Mesenchymal stem cell (in vitro differentiated cells and primary cell): ENCODE measurements at regions not wholly inside any gene's neighbourhood (a gene's known extent, or its start where the extent isn't known, plus 50 kb on each side); places are given as distances from the start of the nearest gene placed in this dataset.

ENCODE experiments used
- DNase-seq: peaks from one replicate; pipeline ENCODE4 v3.0.0-alpha.2; 2013
- H2AFZ ChIP-seq: one replicate; pipeline ENCODE4 v1.6.1; 2013; ENCODE audit warnings: low read depth, mild to moderate bottlenecking, control low read depth, inconsistent platforms, low read length, moderate library complexity
- H2AK5ac ChIP-seq: 2 replicates; pipeline ENCODE4 v1.6.1; 2013; ENCODE audit warnings: low read length, moderate library complexity, mild to moderate bottlenecking, inconsistent platforms; ENCODE audit not compliant: severe bottlenecking
- H2BK120ac ChIP-seq: one replicate; pipeline ENCODE4 v1.6.1; 2013; ENCODE audit warnings: low read depth, mild to moderate bottlenecking, inconsistent platforms, low read length, moderate library complexity
- H2BK12ac ChIP-seq, 2 experiments: one replicate each; pipeline ENCODE4 v1.6.1; 2013; ENCODE audit warnings: inconsistent platforms in 2 of 2, low read length in 2 of 2, mild to moderate bottlenecking in 2 of 2, moderate library complexity in 2 of 2, control low read depth in 1 of 2
- H2BK15ac ChIP-seq: one replicate; pipeline ENCODE4 v1.6.1; 2013; ENCODE audit warnings: mild to moderate bottlenecking, low read depth, inconsistent platforms; ENCODE audit not compliant: poor library complexity, severe bottlenecking
- H2BK5ac ChIP-seq: 2 replicates; pipeline ENCODE4 v1.6.1; 2013; ENCODE audit warnings: low read depth, mild to moderate bottlenecking, low read length, control low read depth, inconsistent platforms; ENCODE audit not compliant: poor library complexity, severe bottlenecking
- H3K14ac ChIP-seq, 2 experiments: one replicate each; pipeline ENCODE4 v1.6.1; 2013; ENCODE audit warnings: inconsistent platforms in 2 of 2, low read length in 2 of 2, control low read depth in 1 of 2, mild to moderate bottlenecking in 1 of 2, moderate library complexity in 1 of 2
- H3K18ac ChIP-seq, 2 experiments: one replicate each; pipeline ENCODE4 v1.6.1; 2013; ENCODE audit warnings: inconsistent platforms in 2 of 2, low read length in 2 of 2, control low read depth in 1 of 2, low read depth in 1 of 2, mild to moderate bottlenecking in 1 of 2
- H3K23ac ChIP-seq, 2 experiments: one replicate each; pipeline ENCODE4 v1.6.1; 2013; ENCODE audit warnings: inconsistent platforms in 2 of 2, low read length in 2 of 2, mild to moderate bottlenecking in 2 of 2, moderate library complexity in 2 of 2, control low read depth in 1 of 2
- H3K27ac ChIP-seq: 2 replicates; pipeline ENCODE4 v1.5.1; 2013; ENCODE audit warnings: mild to moderate bottlenecking, moderate library complexity, low read length, control low read depth, inconsistent platforms; ENCODE audit not compliant: poor library complexity, severe bottlenecking
- H3K27me3 ChIP-seq, 2 experiments: 2 replicates each; pipeline versions ENCODE4 v1.6.1 to v1.7.0; 2013; ENCODE audit warnings: low read length in 2 of 2, mild to moderate bottlenecking in 2 of 2, moderate library complexity in 2 of 2, control low read depth in 1 of 2, inconsistent platforms in 1 of 2; ENCODE audit not compliant: control insufficient read depth in 1 of 2, insufficient read depth in 1 of 2
- H3K36me3 ChIP-seq, 2 experiments: 2 replicates each; pipeline versions ENCODE4 v1.6.1 to v1.7.0; 2013; ENCODE audit warnings: low read length in 2 of 2, control low read depth in 1 of 2, inconsistent platforms in 1 of 2, low read depth in 1 of 2, mild to moderate bottlenecking in 1 of 2; ENCODE audit not compliant: insufficient read depth in 2 of 2, control insufficient read depth in 1 of 2
- H3K4ac ChIP-seq, 2 experiments: one replicate each; pipeline ENCODE4 v1.6.1; 2013; ENCODE audit warnings: inconsistent platforms in 2 of 2, low read length in 2 of 2, mild to moderate bottlenecking in 2 of 2, moderate library complexity in 2 of 2, control low read depth in 1 of 2, low read depth in 1 of 2
- H3K4me1 ChIP-seq: 2 replicates; pipeline ENCODE4 v1.6.1; 2013; ENCODE audit warnings: low read depth, low read length, control low read depth; ENCODE audit not compliant: control insufficient read depth, insufficient read depth
- H3K4me2 ChIP-seq: 2 replicates; pipeline ENCODE4 v1.6.1; 2013; ENCODE audit warnings: low read length, mild to moderate bottlenecking, inconsistent platforms; ENCODE audit not compliant: poor library complexity, severe bottlenecking
- H3K4me3 ChIP-seq, 2 experiments: 2 replicates each; pipeline versions ENCODE4 v1.5.1 to v1.7.0; 2013; ENCODE audit warnings: low read length in 2 of 2, mild to moderate bottlenecking in 2 of 2, control low read depth in 1 of 2, low read depth in 1 of 2; ENCODE audit not compliant: insufficient read depth in 1 of 2
- H3K79me1 ChIP-seq: replicated peaks from 2 replicates; pipeline ENCODE4 v1.6.1; 2013; ENCODE audit warnings: mild to moderate bottlenecking, control low read depth, low read length, inconsistent platforms; ENCODE audit not compliant: poor library complexity, severe bottlenecking
- H3K9ac ChIP-seq: 2 replicates; pipeline ENCODE4 v1.7.0; 2013; ENCODE audit warnings: mild to moderate bottlenecking, low read length, moderate library complexity
- H3K9me3 ChIP-seq: 2 replicates; pipeline ENCODE4 v1.7.0; 2013; ENCODE audit warnings: mild to moderate bottlenecking, low read length; ENCODE audit not compliant: control insufficient read depth
- H4K8ac ChIP-seq: one replicate; pipeline ENCODE4 v1.6.1; 2013; ENCODE audit warnings: inconsistent platforms, mild to moderate bottlenecking, low read length, moderate library complexity
- H4K91ac ChIP-seq: one replicate; pipeline ENCODE4 v1.6.1; 2013; ENCODE audit warnings: mild to moderate bottlenecking, low read length, inconsistent platforms
- WGBS: methylation state at CpG from one replicate; pipeline ENCODE4 v1.1.7; 2013; ENCODE audit warnings: mixed read lengths; 5-methylcytosine and 5-hydroxymethylcytosine counted together

DNA sequence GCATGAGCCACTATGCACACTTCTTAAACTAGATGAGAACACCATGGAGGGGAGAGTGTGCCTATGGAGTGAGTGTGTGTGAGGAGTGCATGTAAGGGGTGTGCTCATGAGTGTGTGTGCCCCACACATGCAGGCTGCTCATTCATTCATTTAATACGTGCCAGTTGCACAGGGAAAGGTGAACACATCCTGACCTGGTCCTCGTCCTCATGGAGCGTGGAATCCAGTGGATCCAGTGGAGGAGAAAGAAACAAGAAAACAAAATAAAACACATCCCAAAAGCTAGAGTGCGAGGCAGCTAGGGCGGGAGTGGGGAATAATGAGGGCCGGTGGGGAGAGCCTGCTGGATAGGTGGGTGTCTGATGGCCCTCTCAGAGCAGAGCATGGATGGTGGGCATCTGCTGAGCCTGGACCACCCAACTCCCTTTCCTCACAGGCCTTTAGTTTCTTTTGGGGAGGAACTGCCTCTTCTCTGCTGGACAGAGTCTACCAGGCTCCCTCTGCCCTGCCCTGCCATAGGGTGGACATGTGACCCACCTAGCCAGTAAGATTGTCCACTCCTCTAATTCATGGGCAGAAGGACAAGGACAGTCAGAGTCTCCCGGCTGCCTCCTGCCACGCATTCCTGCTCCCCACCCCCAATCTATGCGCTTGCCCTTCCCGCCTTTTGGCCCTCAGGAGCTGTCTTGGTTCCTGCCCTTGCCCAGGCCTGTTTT is 204.3 kb downstream of the RAB11FIP4 start:
- H3K79me1 ChIP-seq, result peaks cover 19% of the 10 kb centered on the region
- peak overlapping the region; percentile 92 for H2BK15ac ChIP-seq
- no peak overlapping the region for H2AFZ ChIP-seq
- H2AK5ac ChIP-seq, result peak overlapping the region; percentile 89
- peak overlapping the region; percentile 99 for H4K91ac ChIP-seq
- H2BK5ac ChIP-seq, result peak overlapping the region; percentile 95
- H3K4me3 ChIP-seq, result no peak overlapping the region
- H3K4ac ChIP-seq, result peak overlapping the region; percentile 92 to 97
- H2BK12ac ChIP-seq, result peak overlapping the region; percentile 92 to 99
- DNase-seq, result no peak
- H3K4me1 ChIP-seq, result peaks cover 61% of the 10 kb centered on the region
- peak overlapping the region; percentile 84 to 98 for H3K18ac ChIP-seq
- H3K36me3 ChIP-seq, result peaks cover 40 to 70% of the 10 kb centered on the region in 2 experiments
- H2BK120ac ChIP-seq, result peak overlapping the region; percentile 98
- peak overlapping the region in 1 of 2 experiments; percentile 2 for H3K23ac ChIP-seq
- peak overlapping the region; percentile 59 for H3K9ac ChIP-seq
- H4K8ac ChIP-seq, result peak overlapping the region; percentile 93
- H3K27ac ChIP-seq, result peak overlapping the region; percentile 98
- no peaks in the 10 kb centered on the region for H3K27me3 ChIP-seq
- 69% methylated on average over 8 of the region's 10 CpGs for WGBS
- H3K9me3 ChIP-seq, result no peaks in the 10 kb centered on the region
- H3K14ac ChIP-seq, result peak overlapping the region in 1 of 2 experiments; percentile 15
- no peak overlapping the region for H3K4me2 ChIP-seq

DNA sequence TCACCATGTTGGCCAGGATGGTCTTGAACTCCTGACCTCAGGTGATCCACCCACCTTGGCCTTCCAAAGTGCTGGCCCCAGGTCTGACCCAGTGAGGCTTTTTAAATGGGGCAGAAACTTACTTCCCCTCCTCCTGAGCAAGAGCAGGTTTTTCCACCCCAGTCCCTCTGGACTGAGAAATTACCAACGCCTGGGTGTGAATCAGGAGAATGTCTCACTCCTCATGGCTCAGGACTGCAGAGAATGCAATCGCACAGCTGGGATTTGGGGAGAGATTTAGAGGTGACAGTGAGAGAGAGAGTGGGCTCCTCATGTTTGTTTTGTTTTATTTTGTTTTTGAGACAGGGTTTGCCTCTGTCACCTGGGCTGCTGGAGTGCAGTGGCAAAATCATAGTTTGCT is 203.6 kb downstream of the RAB11FIP4 start:
- H3K4ac ChIP-seq, result peak overlapping the region in 1 of 2 experiments; percentile 13
- WGBS, result 21% methylated on average over 2 of the region's 2 CpGs
- H3K18ac ChIP-seq, result peak overlapping the region in 1 of 2 experiments; percentile 28
- H2BK120ac ChIP-seq, result no peak overlapping the region
- peak; percentile 38 for DNase-seq
- no peak overlapping the region for H2AFZ ChIP-seq
- peak overlapping the region; percentile 59 for H3K9ac ChIP-seq
- peaks cover 47 to 77% of the 10 kb centered on the region in 2 experiments for H3K36me3 ChIP-seq
- H3K9me3 ChIP-seq, result no peaks in the 10 kb centered on the region
- no peaks in the 10 kb centered on the region for H3K27me3 ChIP-seq
- peak overlapping the region; percentile 98 for H3K27ac ChIP-seq
- peaks cover 59% of the 10 kb centered on the region for H3K4me1 ChIP-seq
- H2BK5ac ChIP-seq, result no peak overlapping the region
- peak overlapping the region; percentile 26 for H2AK5ac ChIP-seq
- H4K8ac ChIP-seq, result no peak overlapping the region
- no peak overlapping the region for H3K4me3 ChIP-seq
- H2BK12ac ChIP-seq, result peak overlapping the region in 1 of 2 experiments; percentile 72
- H3K4me2 ChIP-seq, result no peak overlapping the region
- peaks cover 21% of the 10 kb centered on the region for H3K79me1 ChIP-seq
- H3K14ac ChIP-seq, result no peak overlapping the region
- H4K91ac ChIP-seq, result no peak overlapping the region
- H2BK15ac ChIP-seq, result no peak overlapping the region
- H3K23ac ChIP-seq, result no peak overlapping the region

DNA sequence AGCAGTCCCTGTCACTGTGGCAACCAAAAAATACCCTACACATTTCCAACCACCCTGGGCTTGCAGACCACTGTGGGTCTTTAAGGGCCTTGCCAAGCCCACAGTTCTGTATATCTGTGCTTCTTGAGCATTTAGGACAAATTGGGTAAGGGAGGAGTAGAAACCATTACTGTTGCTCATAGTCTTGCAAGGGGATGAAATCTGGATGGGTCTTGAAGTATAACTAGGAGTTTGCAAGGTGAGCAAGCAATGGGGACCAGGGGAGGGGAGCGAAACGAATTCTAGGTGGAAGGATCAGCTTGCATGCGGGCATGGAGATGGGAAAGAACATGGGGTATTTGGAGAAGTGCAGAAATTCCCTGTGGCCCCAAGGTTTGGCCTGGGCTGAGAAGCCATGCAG is 202.9 kb downstream of the RAB11FIP4 start:
- no peak overlapping the region for H4K8ac ChIP-seq
- no peak overlapping the region for H3K9ac ChIP-seq
- H2BK12ac ChIP-seq, result no peak overlapping the region
- no peak overlapping the region for H4K91ac ChIP-seq
- H3K79me1 ChIP-seq, result peaks cover 21% of the 10 kb centered on the region
- H3K4ac ChIP-seq, result no peak overlapping the region
- peak overlapping the region; percentile 98 for H3K27ac ChIP-seq
- H3K4me1 ChIP-seq, result peaks cover 57% of the 10 kb centered on the region
- no peaks in the 10 kb centered on the region for H3K27me3 ChIP-seq
- H3K4me3 ChIP-seq, result no peak overlapping the region
- H2BK5ac ChIP-seq, result peak overlapping the region; percentile 36
- 98% methylated on average over 3 of the region's 3 CpGs for WGBS
- H2BK120ac ChIP-seq, result no peak overlapping the region
- no peak for DNase-seq
- no peak overlapping the region for H3K14ac ChIP-seq
- no peak overlapping the region for H2AFZ ChIP-seq
- H3K36me3 ChIP-seq, result peaks cover 47 to 73% of the 10 kb centered on the region in 2 experiments
- H2BK15ac ChIP-seq, result no peak overlapping the region
- H3K18ac ChIP-seq, result peak overlapping the region in 1 of 2 experiments; percentile 28
- H3K4me2 ChIP-seq, result no peak overlapping the region
- no peak overlapping the region for H3K23ac ChIP-seq
- no peaks in the 10 kb centered on the region for H3K9me3 ChIP-seq
- peak overlapping the region; percentile 67 for H2AK5ac ChIP-seq

DNA sequence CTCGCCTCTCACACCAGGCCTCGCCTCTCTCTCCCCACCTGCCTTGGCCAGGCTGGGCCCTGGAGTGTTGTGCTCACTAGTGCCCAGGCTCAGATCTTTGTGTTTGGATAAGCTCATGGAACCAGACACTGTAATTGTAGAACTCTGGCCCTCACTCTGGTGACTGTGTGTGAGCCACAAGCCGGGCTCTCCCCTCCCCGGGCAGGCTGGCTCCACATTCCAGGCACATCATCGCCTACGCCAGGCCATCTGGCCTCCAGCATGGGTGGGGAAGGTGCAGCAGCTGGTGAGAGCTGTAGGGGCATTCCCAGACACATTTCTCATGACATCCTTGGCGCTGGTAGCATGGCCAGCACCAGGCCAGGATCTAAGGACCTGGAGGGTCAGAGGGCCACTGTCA is 202.3 kb downstream of the RAB11FIP4 start:
- peak overlapping the region in 1 of 2 experiments; percentile 45 for H3K14ac ChIP-seq
- DNase-seq, result peak; percentile 50
- peak overlapping the region; percentile 55 to 71 for H3K18ac ChIP-seq
- H2BK120ac ChIP-seq, result no peak overlapping the region
- H3K79me1 ChIP-seq, result peaks cover 21% of the 10 kb centered on the region
- no peak overlapping the region for H2BK15ac ChIP-seq
- peaks cover 47 to 78% of the 10 kb centered on the region in 2 experiments for H3K36me3 ChIP-seq
- no peak overlapping the region for H2AFZ ChIP-seq
- H3K9me3 ChIP-seq, result no peaks in the 10 kb centered on the region
- H3K27ac ChIP-seq, result peak overlapping the region; percentile 98
- 80% methylated on average over 7 of the region's 7 CpGs for WGBS
- no peak overlapping the region for H3K23ac ChIP-seq
- H3K4me1 ChIP-seq, result peaks cover 51% of the 10 kb centered on the region
- peak overlapping the region; percentile 71 for H2BK5ac ChIP-seq
- H4K91ac ChIP-seq, result peak overlapping the region; percentile 78
- H2BK12ac ChIP-seq, result peak overlapping the region; percentile 63 to 75
- peak overlapping the region; percentile 6 to 73 for H3K4ac ChIP-seq
- H3K4me2 ChIP-seq, result no peak overlapping the region
- peak overlapping the region; percentile 33 for H3K9ac ChIP-seq
- H3K4me3 ChIP-seq, result no peak overlapping the region
- peak overlapping the region; percentile 30 for H4K8ac ChIP-seq
- H3K27me3 ChIP-seq, result no peaks in the 10 kb centered on the region
- H2AK5ac ChIP-seq, result peak overlapping the region; percentile 84
